ENCODE measurements at regions not wholly inside any gene's neighbourhood (a gene's known extent, or its start where the extent isn't known, plus 50 kb on each side); places are given as distances from the start of the nearest gene placed in this dataset.

- no peak for DNase-seq (ENCODE audit: low spot score)
These were observed 2012.0 kb upstream of the LRRTM1 start for GRCh38 chr2:82316586-82316985.

GRCh38 chr2:82314836-82315472 lies 2010.4 kb upstream of the LRRTM1 start:
- DNase-seq (ENCODE audit: low spot score): no peak

GRCh38 chr2:82307511-82307910 lies 2003.0 kb upstream of the LRRTM1 start:
- no peak for DNase-seq (ENCODE audit: low spot score)

GRCh38 chr2:82301506-82301905 lies 1997.0 kb upstream of the LRRTM1 start:
- no peak for DNase-seq (ENCODE audit: low spot score)

GRCh38 chr2:82289446-82289845 lies 1984.9 kb upstream of the LRRTM1 start:
- DNase-seq (ENCODE audit: low spot score): no peak

GRCh38 chr2:82283075-82283474 lies 1978.5 kb upstream of the LRRTM1 start:
- no peak for DNase-seq (ENCODE audit: low spot score)

- DNase-seq (ENCODE audit: low spot score): no peak
These were observed 1977.7 kb upstream of the LRRTM1 start for GRCh38 chr2:82282111-82282882.

GRCh38 chr2:82279367-82279766 lies 1974.8 kb upstream of the LRRTM1 start:
- no peak for DNase-seq (ENCODE audit: low spot score)

GRCh38 chr2:82278416-82278815 lies 1973.9 kb upstream of the LRRTM1 start:
- DNase-seq (ENCODE audit: low spot score): no peak

- DNase-seq (ENCODE audit: low spot score): no peak
These were observed 1971.0 kb upstream of the LRRTM1 start for GRCh38 chr2:82275599-82275998.

- DNase-seq (ENCODE audit: low spot score): no peak
These were observed 1963.9 kb upstream of the LRRTM1 start for GRCh38 chr2:82268446-82268845.

GRCh38 chr2:82260521-82260920 lies 1956.0 kb upstream of the LRRTM1 start:
- no peak for DNase-seq (ENCODE audit: low spot score)

- no peak for DNase-seq (ENCODE audit: low spot score)
These were observed 1955.0 kb upstream of the LRRTM1 start for GRCh38 chr2:82259551-82259950.

GRCh38 chr2:82257796-82258555 lies 1953.4 kb upstream of the LRRTM1 start:
- no peak for DNase-seq (ENCODE audit: low spot score)

GRCh38 chr2:82256983-82257632 lies 1952.6 kb upstream of the LRRTM1 start:
- no peak for DNase-seq (ENCODE audit: low spot score)

- no peak for DNase-seq (ENCODE audit: low spot score)
These were observed 1951.7 kb upstream of the LRRTM1 start for GRCh38 chr2:82256288-82256687.

GRCh38 chr2:82254728-82255127 lies 1950.2 kb upstream of the LRRTM1 start:
- DNase-seq (ENCODE audit: low spot score): no peak

GRCh38 chr2:82246220-82246775 lies 1941.7 kb upstream of the LRRTM1 start:
- DNase-seq (ENCODE audit: low spot score): no peak

GRCh38 chr2:82239176-82239575 lies 1934.6 kb upstream of the LRRTM1 start:
- no peak for DNase-seq (ENCODE audit: low spot score)

- no peak for DNase-seq (ENCODE audit: low spot score)
These were observed 1933.6 kb upstream of the LRRTM1 start for GRCh38 chr2:82237994-82238662.

GRCh38 chr2:82234283-82234874 lies 1929.8 kb upstream of the LRRTM1 start:
- no peak for DNase-seq (ENCODE audit: low spot score)
